GM18511 (cell line): ENCODE measurements at regions not wholly inside any gene's neighbourhood (a gene's known extent, or its start where the extent isn't known, plus 50 kb on each side); places are given as distances from the start of the nearest gene placed in this dataset.
"Not testable (repeated sequence)": the region's sequence is repeated elsewhere in the genome, so short reads cannot be mapped to it uniquely, and the experiment has no call there.

Experiments
- ATAC-seq: cut with Tn5 transposase; IDR thresholded peaks from one replicate; pipeline ENCODE4 v1.9.1; 2021; ENCODE audit warnings: mild to moderate bottlenecking, moderate library complexity; ENCODE audit not compliant: unreplicated experiment

DNA sequence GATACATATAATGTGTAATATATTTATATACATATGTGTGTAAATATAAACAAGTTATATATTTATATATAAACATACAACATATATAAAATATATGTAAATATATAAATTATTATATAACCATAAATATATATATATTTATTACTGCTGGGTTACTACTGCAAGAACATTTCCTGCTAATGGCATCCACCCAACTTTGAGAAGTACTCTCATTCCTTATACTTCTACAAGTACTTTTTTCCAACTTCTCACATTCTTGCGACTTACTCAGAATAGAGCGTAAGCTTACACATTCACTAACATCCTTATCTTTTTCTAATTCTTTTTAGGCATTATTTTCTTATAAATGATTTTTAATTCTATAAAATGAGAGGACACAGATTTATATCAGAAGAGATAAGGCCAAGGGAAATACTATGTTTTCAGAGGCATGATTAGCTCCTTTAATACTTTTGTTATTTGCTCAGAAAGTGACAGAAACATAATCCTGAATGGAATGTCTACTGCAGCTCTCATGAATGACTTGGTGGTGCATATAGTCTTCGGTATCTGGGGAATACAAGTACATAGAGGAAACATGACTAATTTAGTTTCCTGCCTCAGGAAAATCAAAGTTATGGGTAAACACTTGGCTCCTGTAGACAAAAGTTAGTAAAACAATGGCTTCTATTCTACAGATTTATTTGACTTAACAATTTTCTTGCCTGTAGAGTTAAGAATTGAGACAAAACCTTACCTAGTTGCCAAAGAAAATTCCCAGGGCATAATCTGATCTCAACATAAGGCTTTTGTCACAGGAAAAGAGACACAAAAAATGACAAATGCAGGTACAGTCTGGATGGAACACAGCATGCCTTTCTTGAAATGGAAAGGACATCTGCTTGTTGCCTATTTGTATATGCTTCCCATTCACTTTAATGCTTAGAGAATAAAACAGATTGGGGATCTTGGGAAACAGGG is 453.9 kb downstream of the SQOR start:
- ATAC-seq, result no peak

DNA sequence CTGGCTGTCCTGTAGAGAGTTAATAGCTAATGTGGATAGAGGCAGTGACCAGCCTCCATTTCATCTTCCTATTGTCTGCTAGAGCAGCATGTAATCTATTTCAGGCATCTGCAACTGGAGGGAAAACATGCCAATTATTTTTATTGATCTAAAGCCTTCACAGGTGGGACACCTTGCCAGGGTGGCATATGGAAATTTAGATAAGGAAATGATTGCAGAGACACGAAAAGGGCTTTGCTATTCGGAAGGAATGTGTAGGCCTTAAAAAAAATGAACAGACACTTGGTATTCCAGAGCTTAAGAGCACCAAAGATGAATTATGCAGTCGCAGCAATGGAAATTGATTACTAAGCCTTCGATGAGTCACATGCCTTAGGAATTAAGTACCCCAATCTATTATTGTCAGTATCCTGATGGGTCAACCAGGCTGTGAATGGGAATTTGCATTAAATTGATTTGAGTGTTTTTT is 454.7 kb downstream of the SQOR start:
- ATAC-seq, result no peak

DNA sequence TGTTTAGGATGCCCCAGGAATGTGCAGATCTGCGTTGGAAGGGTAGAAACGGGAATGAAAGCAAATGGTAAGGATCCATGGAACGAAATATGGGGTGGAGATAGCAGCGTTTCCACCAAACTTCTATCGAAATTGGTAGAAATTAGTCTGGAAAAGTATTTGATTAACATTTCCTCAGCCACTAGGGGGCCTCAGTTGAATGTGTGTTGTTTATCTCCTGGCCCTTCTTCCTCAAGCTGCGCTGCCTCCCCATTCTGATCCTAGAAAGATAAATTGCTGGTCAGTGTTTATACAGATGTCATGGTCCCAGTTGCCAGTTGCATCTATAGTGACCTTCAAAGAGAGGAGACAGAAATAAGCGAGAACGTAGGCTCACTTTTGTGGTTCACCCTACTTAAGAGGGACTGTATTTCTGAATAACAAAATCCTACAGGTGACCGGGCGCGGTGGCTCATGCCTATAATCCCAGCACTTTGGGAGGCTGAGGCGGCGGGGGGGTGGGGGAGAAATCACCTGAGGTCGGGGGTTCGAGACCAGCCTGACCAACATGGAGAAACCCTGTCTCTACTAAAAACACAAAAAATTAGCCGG is 457.1 kb downstream of the SQOR start:
- ATAC-seq, result no peak

DNA sequence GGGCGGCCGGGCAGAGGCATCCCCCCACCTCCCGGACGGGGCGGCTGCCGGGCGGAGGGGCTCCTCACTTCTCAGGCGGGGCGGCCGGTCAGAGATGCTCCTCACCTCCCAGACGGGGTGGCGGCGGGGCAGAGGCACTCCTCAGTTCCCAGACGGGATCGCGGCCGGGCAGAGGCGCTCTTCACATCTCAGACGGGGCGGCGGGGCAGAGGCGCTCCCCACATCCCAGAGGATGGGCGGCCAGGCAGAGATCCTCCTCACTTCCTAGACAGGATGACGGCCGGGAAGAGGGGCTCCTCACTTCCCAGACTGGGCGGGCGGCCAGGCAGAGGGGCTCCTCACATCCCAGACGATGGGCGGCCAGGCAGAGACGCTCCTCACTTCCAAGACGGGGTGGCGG is 463.2 kb downstream of the SQOR start:
- not testable (repeated sequence) for ATAC-seq

DNA sequence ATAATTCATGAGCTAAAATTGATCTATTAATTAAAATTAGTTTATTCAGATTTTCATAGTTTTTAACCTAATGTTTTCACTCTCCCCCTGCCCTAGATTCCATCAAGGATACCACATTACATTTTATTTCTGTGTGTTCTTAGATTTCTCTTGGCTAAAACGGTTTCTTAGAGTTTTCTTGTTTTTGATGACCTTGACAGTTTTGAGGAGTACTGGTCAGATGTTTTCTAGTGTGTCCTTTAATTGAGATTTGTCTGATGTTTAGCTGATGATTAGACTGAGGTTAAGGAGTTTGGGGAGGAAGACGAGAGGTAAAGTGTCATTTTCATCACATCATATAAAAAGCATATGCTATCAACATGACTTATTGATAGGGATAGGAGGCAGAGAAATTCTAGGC is 475.9 kb downstream of the SQOR start:
- no peak for ATAC-seq

DNA sequence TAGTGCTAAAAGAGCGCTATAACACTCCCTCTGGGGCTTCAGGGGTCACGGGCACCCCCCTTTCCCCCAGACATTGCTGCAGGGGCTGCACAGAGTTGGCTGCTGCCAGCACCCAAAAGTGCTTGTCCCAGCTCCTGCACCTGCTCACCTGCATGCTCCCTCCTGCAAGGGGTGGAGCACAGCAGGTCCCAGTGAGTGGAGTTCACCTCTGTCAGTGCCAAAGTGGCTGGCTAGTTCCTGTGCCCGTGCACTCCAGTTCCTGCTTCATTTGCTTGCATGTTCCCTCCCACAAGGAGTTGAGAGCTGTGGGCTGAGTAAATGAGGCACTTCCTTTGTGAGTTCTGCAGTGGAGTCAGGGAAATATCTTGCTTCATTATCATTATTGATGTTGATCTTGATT is 476.9 kb downstream of the SQOR start:
- ATAC-seq, result no peak

DNA sequence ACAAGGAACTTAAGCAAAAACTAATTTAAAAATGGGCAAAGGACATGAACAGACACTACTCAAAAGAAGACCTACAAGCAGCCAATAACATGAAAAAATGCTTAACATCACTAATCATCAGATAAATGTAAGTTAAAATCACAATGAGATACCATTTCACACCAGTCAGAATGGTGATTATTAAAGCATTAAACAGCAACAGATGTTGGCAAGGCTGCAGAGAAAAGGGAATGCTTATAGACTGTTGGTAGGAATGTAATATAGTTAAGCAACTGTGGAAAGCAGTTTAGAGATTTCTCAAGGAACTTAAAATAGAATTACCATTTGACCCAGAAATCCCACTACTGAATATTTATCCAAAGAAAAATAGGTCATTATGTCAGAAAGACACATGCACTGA is 482.2 kb downstream of the SQOR start:
- ATAC-seq, result no peak

DNA sequence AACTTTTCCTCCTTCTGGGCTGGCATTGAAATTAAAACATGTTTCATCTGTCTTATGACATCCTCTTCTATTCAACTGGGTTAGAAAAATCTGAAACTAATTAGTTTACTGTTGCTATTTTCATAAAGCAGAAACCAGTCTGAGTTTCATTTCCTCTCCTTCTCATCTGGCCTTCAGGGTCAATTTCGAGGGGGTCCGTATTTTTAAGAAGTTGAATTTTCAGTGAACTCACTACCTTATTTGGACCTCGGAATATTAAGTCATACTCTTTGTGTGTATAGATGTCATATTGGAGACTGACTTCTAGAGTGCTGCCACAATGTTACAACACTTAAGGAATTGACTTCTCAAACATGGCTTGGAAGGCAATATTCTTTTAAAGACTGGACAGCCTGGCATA is 485.9 kb downstream of the SQOR start:
- ATAC-seq, result no peak

DNA sequence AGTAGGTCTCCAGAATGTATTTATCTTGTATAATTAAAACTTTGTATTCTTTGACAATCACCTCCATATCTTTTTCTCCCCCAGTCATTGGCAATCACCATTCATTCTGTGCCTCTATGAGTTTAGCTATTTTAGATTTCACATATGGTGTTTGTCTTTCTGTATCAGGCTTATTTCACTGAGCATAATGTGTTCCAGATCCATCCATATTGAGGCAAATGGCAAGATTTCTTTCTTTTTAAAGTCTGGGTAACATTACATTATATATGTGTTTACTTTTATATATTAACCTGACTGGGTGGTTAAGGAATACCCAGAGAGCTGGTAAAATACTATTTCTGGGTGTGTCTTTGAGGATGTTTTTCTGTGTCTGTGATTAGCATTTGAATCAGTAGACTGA is 486.6 kb downstream of the SQOR start:
- no peak for ATAC-seq

DNA sequence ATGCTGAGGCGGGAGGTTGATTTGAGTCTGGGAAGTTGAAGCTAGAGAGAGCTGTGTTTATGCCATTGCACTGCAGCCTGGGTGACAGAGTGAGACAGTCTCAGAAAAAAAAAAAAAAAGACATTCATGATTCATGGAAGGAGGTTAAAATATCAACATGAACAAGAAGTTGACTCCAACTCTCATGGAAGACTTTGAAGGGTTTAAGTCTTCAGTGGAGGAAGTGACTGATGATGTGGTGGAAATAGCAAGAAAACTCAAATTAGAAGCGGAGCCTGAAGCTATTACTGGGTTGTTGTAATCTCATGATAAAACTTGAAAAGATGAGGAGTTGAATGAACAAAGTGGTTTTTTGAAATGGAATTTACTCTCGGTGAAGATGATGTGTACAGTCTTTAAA is 491.8 kb downstream of the SQOR start:
- ATAC-seq, result no peak

DNA sequence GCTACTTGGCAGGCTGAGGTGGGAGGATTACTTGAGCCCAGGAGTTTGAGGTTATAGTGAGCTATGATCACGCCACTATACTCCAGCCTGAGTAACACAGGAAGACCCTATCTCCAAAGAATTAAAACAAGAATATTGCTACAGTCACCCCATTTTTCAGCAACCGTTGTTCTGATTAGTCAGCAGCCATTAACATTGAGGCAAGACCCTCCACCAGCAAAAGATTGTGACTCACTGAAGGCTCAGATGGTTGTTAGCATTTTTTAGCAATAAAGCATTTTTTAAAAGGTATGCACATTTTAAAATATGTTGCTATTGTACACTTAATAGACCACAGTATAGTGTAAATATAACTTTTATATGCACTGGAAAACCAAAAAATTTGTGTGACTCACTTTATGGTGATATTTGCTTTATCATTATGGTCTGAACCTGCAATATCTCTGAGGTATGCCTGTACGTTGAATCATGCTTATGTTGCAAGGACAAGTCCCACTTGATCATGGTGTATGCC is 492.6 kb downstream of the SQOR start:
- ATAC-seq, result no peak

DNA sequence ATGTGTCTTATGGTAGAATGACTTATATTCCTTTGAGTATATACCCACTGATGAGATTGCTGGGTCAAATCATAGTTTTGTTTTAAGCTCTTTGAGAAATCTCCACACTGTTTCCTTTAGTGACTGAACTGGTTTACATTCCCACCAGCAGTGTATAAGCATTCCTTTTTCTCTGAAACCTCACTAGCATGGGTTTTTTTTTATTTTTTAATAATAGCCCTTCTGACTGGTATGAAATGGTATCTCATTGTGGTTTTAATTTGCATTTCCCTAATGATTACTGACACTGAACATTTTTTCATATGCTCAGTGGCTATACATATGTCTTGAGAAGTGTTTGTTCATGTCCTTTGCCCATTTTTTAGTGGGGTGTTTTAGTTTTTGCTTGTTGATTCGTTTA is 494.3 kb downstream of the SQOR start:
- no peak for ATAC-seq

DNA sequence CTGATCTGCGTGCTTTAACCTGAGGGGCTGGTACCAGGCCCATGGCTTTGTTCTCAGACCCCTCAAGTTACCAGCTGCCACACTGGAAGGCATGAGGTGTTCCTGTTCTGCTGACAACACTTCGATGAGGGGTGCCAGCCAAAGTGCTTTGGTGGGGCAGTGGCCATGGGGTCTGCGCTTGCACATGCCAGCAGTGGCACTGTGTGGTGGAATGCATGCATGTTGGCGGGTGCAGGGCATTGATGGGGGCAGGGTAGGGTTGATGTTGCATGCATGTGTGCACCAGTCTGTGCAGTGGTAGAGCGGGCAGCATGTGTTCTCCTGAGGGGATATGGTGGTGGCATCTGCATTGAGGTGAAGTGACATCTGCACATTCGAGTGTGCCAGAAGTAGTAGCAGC is 497.0 kb downstream of the SQOR start:
- no peak for ATAC-seq

DNA sequence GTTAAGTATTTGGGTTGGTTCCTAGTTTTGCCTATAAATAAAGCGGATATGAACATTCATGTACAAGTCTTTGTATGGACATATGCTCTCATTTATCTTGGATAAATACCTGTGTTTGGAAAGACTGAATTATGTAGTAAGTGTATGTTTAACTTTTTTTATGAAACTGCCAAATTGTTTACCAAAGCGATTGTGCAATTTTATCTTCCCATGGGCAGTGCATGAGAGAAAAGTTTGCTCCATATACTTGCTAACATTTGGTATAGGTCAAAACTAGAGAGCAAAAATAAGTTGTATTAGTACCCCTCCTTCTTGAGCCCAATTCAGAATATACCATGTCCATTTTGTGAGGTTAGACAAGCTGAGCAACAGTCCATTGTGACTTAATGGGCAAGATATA is 502.6 kb downstream of the SQOR start:
- ATAC-seq, result no peak

DNA sequence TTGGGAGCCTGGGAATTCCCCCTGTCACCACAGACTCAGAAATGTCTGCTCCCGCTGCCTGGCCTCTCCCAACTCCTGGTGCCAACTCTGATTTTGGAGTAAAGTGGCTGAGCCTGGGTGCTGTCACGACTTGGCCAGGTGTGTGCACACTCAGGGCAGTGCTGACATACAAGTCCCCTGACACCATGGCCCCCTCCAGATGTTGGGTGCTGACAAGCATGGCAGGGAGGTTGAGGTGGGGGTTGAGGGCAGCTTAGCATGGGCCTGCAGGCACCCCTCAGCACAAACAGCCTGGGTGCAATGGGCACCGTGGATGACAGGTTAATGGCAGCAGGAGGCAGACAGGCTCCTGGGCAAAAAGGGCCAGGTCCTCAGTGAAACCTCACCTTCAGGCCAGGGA is 511.2 kb downstream of the SQOR start:
- no peak for ATAC-seq

DNA sequence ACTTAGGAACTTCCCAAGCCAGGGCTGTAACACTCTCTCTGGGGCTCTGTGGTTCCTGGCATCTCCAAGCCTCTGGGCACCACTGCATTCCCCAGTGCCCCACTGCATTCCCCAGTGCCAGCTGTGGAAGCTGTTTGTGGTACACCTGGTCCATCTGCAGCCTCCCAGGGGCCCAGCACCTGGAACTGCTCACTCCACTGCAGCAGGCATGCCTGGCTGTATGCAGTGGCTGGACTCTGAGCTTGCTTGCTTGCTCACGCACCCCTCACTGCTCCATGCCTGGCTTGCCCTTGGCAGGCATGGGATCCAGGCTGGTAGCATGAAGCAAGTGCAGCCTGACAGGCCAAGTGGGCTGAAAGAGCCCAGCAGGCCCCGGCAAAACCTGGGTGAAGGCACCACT is 512.1 kb downstream of the SQOR start:
- no peak for ATAC-seq

DNA sequence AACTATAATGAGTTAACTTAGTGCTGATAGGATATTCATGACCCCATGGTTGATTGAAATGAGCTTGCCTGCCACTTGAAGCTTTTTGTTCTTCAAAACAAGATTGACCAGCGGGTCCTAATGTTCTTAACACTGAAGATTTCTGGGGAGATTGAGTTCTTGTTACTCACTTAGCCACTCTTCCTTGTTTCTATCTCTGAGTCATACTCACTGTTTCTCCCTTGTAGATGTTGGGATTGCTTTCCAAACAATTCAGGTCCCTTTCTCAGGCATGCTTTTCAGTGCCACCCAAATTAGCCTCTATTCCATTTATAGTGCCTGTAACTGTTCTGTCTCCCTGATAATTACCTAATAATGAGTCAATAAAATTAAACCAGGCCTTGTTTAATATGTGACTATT is 517.0 kb downstream of the SQOR start:
- ATAC-seq, result no peak

DNA sequence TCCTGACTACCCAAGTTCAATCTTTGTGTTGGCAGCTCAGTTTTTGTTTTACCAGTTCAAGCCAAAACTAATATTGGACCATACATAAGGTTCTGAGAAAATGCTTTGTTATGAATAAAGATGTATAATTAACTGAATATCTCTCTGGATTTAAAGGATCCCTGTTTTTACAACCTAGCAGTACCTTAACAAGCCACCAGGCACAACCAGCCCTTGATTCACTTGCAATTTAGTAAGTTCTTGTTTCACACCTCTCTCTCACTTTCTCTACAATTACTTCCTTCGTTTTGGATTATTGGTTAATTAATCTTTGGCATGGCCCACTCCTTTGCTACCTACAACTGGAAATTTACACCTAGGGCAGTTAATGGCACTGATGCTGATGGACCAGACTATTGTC is 531.9 kb downstream of the SQOR start:
- ATAC-seq, result no peak

DNA sequence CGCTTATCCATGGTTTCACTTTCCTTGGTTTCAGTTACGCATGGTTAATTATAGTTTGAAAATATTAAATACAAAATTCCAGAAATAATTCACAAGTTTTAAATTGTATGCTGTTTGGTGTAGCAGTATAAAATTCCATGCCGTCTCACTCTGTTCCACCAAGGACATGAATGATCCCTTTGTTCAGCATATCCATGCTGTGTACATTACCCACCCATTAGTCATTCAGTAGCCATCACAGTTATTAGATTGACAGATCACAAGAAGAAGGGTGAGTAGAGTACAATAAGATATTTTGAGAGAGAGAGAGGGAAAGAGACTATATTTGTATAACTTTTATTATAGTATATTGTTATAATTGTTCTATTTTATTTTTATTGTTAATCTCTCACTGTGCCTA is 535.5 kb downstream of the SQOR start:
- ATAC-seq, result no peak

DNA sequence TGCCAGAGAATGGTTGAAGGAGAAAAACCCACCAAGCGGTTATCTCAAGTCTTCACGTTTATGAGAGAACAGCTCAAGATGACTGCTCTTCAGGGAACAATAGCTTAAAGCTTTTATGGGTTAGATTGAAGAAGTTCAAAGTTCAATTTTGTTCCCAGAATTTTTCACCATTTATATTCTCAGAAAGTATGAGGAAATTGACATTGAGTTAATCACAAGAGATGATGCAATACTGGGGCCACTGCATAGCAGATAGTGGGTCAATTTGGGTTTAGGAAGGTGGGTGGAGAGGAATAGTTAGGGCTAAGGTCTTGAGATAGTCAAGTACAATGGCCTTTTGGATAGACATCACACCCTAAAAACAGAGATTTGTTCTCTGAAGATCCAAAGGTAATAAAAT is 539.3 kb downstream of the SQOR start:
- ATAC-seq, result no peak

DNA sequence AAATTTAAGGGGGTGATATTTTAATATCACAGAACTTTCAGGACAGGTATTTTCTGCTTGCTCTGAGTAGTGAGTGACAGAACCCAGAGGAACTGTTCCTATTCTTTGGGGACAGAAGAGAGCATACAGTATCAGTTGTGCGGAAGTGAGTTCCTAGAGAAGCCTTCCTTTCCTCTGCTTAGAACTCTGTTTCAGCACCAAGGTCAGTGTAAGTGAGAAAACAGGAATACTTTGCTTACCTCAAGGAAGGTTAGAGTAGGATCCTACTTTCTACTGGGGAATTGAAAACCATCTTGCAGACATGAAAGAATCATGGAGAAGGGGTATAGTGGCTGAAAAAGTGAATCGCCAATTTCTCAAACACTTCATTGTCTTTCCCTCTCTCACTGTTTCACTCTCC is 542.4 kb downstream of the SQOR start:
- ATAC-seq, result no peak

DNA sequence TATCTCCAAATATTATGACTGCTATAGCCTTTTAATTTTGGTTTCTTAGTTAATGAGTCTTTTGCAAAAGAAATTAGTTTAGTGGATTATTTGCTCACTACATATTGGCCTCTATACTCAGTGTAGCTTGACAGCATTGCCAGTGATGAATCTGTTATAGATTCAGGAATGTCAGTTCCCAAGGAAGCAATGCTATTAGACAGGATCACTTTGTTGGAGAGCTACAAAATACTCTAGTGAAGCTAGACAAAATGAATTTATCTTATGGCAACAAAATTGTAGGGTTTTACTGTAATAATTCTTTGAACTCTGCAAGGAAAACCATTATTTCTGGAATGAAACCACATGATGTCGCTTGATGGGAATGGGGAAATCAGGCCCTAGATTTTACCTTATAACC is 543.3 kb downstream of the SQOR start:
- no peak for ATAC-seq
